SK-N-SH (cell line): ENCODE measurements at regions not wholly inside any gene's neighbourhood (a gene's known extent, or its start where the extent isn't known, plus 50 kb on each side); places are given as distances from the start of the nearest gene placed in this dataset.

Experiments used
- CTCF ChIA-PET: fragments of 300-600, 350-600 bp; formaldehyde crosslinking; extraction: SDS; loops from one replicate; lab custom pipeline; 2021; lab: Yijun Ruan, JAX
- POLR2A ChIA-PET: fragments of 350-600 bp; sonication (Branson Sonifier 250); formaldehyde crosslinking; extraction: SDS; loops from one replicate; lab custom pipeline; 2020; ENCODE audit warnings: antibody characterized with exemption, inconsistent platforms; lab: Yijun Ruan, JAX
- DNase-seq: peaks from one replicate; pipeline ENCODE4 v3.0.0; 2012
- H2AFZ ChIP-seq: fragments of 200-600 bp; sonication (generic); 2 replicates; pipeline ENCODE4 v1.8.1; 2016; ENCODE audit warnings: antibody characterized with exemption, mild to moderate bottlenecking, low read depth
- H3F3A ChIP-seq: fragments of 200-600 bp; sonication (generic); replicated peaks from 2 replicates; pipeline ENCODE3; 2016; ENCODE audit warnings: antibody characterized with exemption, mild to moderate bottlenecking; ENCODE audit not compliant: insufficient read depth
- H3K27ac ChIP-seq, 2 experiments: fragments of 200-500 bp in 1 of 2; fragments of 200-600 bp in 1 of 2; sonication (Bioruptor generic) in 1 of 2; sonication (generic), shearing (Covaris generic) in 1 of 2; 2 replicates each; pipeline versions ENCODE4 v1.5.1 to v1.6.1; 2014 to 2016; ENCODE audit warnings: low read depth in 2 of 2, inconsistent platforms in 1 of 2, low read length in 1 of 2, mild to moderate bottlenecking in 1 of 2, mixed read lengths in 1 of 2
- H3K27me3 ChIP-seq: fragments of 200-600 bp; sonication (generic), shearing (Covaris generic); 2 replicates; pipeline ENCODE4 v1.6.1; 2016; ENCODE audit warnings: mixed run types; ENCODE audit not compliant: insufficient read depth
- H3K36me3 ChIP-seq, 2 experiments: fragments of 200-500 bp in 1 of 2; fragments of 200-600 bp in 1 of 2; sonication (Bioruptor generic) in 1 of 2; sonication (generic) in 1 of 2; replicated peaks in 1 of 2; 2 replicates each; pipeline versions ENCODE3 to v1.5.1; 2014 to 2016; ENCODE audit warnings: low read length in 1 of 2, mild to moderate bottlenecking in 1 of 2; ENCODE audit not compliant: insufficient read depth in 2 of 2, control insufficient read depth in 1 of 2
- H3K4me1 ChIP-seq, 2 experiments: fragments of 200-500 bp in 1 of 2; fragments of 200-600 bp in 1 of 2; sonication (Bioruptor generic) in 1 of 2; sonication (generic), shearing (Covaris generic) in 1 of 2; 2 replicates each; pipeline versions ENCODE4 v1.5.1 to v1.6.1; 2014 to 2016; ENCODE audit warnings: low read depth in 1 of 2, low read length in 1 of 2, mixed run types in 1 of 2; ENCODE audit not compliant: insufficient read depth in 2 of 2, control insufficient read depth in 1 of 2
- H3K4me2 ChIP-seq: fragments of 200-600 bp; sonication (generic), shearing (Covaris generic); 2 replicates; pipeline ENCODE4 v1.6.1; 2017; ENCODE audit warnings: mixed run types
- H3K4me3 ChIP-seq, 2 experiments: fragments of 200-500 bp in 1 of 2; fragments of 200-600 bp in 1 of 2; sonication (Bioruptor generic) in 1 of 2; sonication (generic), shearing (Covaris generic) in 1 of 2; 2 replicates each; pipeline versions ENCODE4 v1.5.1 to v1.8.1; 2014 to 2016; ENCODE audit warnings: low read depth in 2 of 2, inconsistent platforms in 1 of 2, low read length in 1 of 2, mild to moderate bottlenecking in 1 of 2, mixed read lengths in 1 of 2, moderate library complexity in 1 of 2
- H3K79me2 ChIP-seq: fragments of 200-600 bp; sonication (generic); 2 replicates; pipeline ENCODE4 v1.8.1; 2017; ENCODE audit warnings: mild to moderate bottlenecking; ENCODE audit not compliant: insufficient read depth
- H3K9ac ChIP-seq: fragments of 200-600 bp; sonication (generic); 2 replicates; pipeline ENCODE4 v1.6.1; 2017; ENCODE audit warnings: mixed run types
- H3K9me2 ChIP-seq: fragments of 200-600 bp; sonication (generic); 2 replicates; pipeline ENCODE4 v1.6.1; 2017; ENCODE audit warnings: mixed run types
- H3K9me3 ChIP-seq: fragments of 200-600 bp; sonication (generic); 2 replicates; pipeline ENCODE4 v1.6.1; 2017; ENCODE audit warnings: mixed run types, mild to moderate bottlenecking, moderate library complexity
- H4K20me1 ChIP-seq: fragments of 200-600 bp; sonication (generic); 2 replicates; pipeline ENCODE4 v1.6.1; 2017; ENCODE audit warnings: mild to moderate bottlenecking, mixed run types; ENCODE audit not compliant: insufficient read depth
- ELF1 ChIP-seq: IDR thresholded peaks from 2 replicates; pipeline ENCODE4 v1.4.0; 2012
- FOSL2 ChIP-seq: IDR thresholded peaks from 2 replicates; pipeline ENCODE4 v1.4.0; 2012; ENCODE audit warnings: low read depth, mild to moderate bottlenecking, moderate library complexity, borderline replicate concordance
- FOXJ3 ChIP-seq: sonication (generic); formaldehyde crosslinking; IDR thresholded peaks from 2 replicates; pipeline ENCODE4 v1.5.1; 2020; ENCODE audit warnings: mild to moderate bottlenecking, missing genetic modification reagents
- GABPA ChIP-seq: IDR thresholded peaks from 2 replicates; pipeline ENCODE4 v1.4.0; 2012; ENCODE audit warnings: low read depth, mild to moderate bottlenecking
- GATA2 ChIP-seq: sonication (generic); formaldehyde crosslinking; IDR thresholded peaks from 2 replicates; pipeline ENCODE4 v1.5.0; 2020; ENCODE audit warnings: mild to moderate bottlenecking, missing genetic modification reagents
- MXI1 ChIP-seq: IDR thresholded peaks from 2 replicates; pipeline ENCODE4 v1.6.1; 2012; ENCODE audit warnings: mild to moderate bottlenecking, low read depth, low read length, improper control_type of control experiment
- RFX5 ChIP-seq: IDR thresholded peaks from 2 replicates; pipeline ENCODE4 v1.6.1; 2012; ENCODE audit warnings: mild to moderate bottlenecking, improper control_type of control experiment, low read length
- RXRA ChIP-seq: IDR thresholded peaks from 2 replicates; pipeline ENCODE4 v1.4.0; 2012; ENCODE audit warnings: low read depth, mild to moderate bottlenecking, borderline replicate concordance
- TAF1 ChIP-seq: IDR thresholded peaks from 2 replicates; pipeline ENCODE4 v1.6.1; 2012; ENCODE audit warnings: low read depth, mild to moderate bottlenecking, low read length, moderate library complexity, borderline replicate concordance
- TEAD4 ChIP-seq: IDR thresholded peaks from 2 replicates; pipeline ENCODE4 v1.4.0; 2012; ENCODE audit warnings: mild to moderate bottlenecking, borderline replicate concordance; ENCODE audit not compliant: insufficient read depth
- YY1 ChIP-seq: IDR thresholded peaks from 2 replicates; pipeline ENCODE4 v1.4.0; 2012; ENCODE audit warnings: low read depth, mild to moderate bottlenecking
- WGBS: methylation state at CpG from one replicate; pipeline ENCODE4 v1.1.6; 2017; ENCODE audit warnings: low lambda C conversion rate; 5-methylcytosine and 5-hydroxymethylcytosine counted together
- TF ChIP-seq, protein P1 (sequence below): fragments of 150-350 bp; IDR thresholded peaks from 2 replicates; pipeline ENCODE4 v1.6.1; 2017; ENCODE audit warnings: antibody characterized with exemption, low read length, low read depth, borderline replicate concordance
- TF ChIP-seq, protein P2 (sequence below): IDR thresholded peaks from 2 replicates; pipeline ENCODE4 v1.6.1; 2012; ENCODE audit warnings: mild to moderate bottlenecking, low read depth, low read length, moderate library complexity
- TF ChIP-seq, protein P3 (sequence below): IDR thresholded peaks from 2 replicates; pipeline ENCODE4 v1.4.0; 2012; ENCODE audit warnings: low read depth, borderline replicate concordance
- TF ChIP-seq, protein P4 (sequence below): IDR thresholded peaks from 2 replicates; pipeline ENCODE4 v1.4.0; 2012; ENCODE audit warnings: low read depth, borderline replicate concordance
- TF ChIP-seq, protein P5 (sequence below): fragments of 150-350 bp; IDR thresholded peaks from 2 replicates; pipeline ENCODE4 v1.6.1; 2016; ENCODE audit warnings: mild to moderate bottlenecking, low read depth, low read length

DNA sequence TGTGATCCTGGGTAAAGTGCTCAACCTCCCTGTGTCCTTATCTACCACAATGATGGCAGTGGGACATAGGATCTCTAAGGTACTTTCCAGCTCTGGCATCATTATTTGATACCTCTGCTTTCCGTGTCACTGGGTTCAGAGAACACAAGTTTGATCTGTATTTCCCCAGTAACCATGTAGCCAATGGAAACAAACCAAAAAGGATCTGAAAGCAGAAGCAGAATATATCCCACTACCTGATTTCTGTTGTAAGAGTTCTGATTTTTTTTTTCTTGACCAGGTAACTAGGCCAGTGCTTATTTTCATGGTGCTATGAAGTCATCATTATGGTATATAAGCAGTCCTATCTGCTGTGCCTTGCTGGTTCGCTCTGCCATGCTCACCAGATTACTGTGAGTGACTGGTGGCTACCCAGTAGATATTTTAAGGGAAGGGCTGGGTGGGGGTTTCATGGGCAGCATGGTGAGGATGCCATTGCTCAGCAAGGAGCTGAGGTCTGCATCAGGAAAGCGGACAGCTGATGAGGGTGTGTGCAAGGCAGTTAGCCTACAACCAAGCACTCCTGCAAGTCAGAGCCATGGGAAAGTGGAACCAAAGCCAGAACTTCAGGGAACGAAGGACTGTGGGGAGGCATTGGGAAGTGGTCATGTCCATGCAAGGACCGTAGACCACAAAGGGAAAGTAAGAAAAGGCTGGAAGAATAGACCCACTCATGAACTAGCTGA, 104.9 kb upstream of the EDEM3 start:
- H3K79me2 ChIP-seq = no peaks in the 10 kb centered on the region
- no peak overlapping the region for H2AFZ ChIP-seq
- no peak overlapping the region for H3K4me3 ChIP-seq
- 93% methylated on average over 5 of the region's 5 CpGs for WGBS
- H4K20me1 ChIP-seq = no peaks in the 10 kb centered on the region
- no peak for DNase-seq
- H3K9me3 ChIP-seq = no peaks in the 10 kb centered on the region; the same call in 1 of the 2 replicates
- no peaks in the 10 kb centered on the region for H3K27me3 ChIP-seq
- H3F3A ChIP-seq = peaks cover 9% of the 10 kb centered on the region
- no peaks in the 10 kb centered on the region for H3K36me3 ChIP-seq
- TF ChIP-seq, protein P1, sequence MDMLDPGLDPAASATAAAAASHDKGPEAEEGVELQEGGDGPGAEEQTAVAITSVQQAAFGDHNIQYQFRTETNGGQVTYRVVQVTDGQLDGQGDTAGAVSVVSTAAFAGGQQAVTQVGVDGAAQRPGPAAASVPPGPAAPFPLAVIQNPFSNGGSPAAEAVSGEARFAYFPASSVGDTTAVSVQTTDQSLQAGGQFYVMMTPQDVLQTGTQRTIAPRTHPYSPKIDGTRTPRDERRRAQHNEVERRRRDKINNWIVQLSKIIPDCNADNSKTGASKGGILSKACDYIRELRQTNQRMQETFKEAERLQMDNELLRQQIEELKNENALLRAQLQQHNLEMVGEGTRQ = no peak
- TF ChIP-seq TAF1 (no peak), FOXJ3 (CRISPR knock-in tag) (no peak), ELF1 (no peak), MXI1 (no peak), GABPA (no peak), RFX5 (no peak), RXRA (no peak), GATA2 (CRISPR knock-in tag) (no peak), FOSL2 (no peak), YY1 (no peak), TEAD4 (no peak)
- TF ChIP-seq, protein P2, sequence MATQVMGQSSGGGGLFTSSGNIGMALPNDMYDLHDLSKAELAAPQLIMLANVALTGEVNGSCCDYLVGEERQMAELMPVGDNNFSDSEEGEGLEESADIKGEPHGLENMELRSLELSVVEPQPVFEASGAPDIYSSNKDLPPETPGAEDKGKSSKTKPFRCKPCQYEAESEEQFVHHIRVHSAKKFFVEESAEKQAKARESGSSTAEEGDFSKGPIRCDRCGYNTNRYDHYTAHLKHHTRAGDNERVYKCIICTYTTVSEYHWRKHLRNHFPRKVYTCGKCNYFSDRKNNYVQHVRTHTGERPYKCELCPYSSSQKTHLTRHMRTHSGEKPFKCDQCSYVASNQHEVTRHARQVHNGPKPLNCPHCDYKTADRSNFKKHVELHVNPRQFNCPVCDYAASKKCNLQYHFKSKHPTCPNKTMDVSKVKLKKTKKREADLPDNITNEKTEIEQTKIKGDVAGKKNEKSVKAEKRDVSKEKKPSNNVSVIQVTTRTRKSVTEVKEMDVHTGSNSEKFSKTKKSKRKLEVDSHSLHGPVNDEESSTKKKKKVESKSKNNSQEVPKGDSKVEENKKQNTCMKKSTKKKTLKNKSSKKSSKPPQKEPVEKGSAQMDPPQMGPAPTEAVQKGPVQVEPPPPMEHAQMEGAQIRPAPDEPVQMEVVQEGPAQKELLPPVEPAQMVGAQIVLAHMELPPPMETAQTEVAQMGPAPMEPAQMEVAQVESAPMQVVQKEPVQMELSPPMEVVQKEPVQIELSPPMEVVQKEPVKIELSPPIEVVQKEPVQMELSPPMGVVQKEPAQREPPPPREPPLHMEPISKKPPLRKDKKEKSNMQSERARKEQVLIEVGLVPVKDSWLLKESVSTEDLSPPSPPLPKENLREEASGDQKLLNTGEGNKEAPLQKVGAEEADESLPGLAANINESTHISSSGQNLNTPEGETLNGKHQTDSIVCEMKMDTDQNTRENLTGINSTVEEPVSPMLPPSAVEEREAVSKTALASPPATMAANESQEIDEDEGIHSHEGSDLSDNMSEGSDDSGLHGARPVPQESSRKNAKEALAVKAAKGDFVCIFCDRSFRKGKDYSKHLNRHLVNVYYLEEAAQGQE = no peak
- TF ChIP-seq, protein P3, sequence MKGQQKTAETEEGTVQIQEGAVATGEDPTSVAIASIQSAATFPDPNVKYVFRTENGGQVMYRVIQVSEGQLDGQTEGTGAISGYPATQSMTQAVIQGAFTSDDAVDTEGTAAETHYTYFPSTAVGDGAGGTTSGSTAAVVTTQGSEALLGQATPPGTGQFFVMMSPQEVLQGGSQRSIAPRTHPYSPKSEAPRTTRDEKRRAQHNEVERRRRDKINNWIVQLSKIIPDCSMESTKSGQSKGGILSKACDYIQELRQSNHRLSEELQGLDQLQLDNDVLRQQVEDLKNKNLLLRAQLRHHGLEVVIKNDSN = no peak
- TF ChIP-seq, protein P4, sequence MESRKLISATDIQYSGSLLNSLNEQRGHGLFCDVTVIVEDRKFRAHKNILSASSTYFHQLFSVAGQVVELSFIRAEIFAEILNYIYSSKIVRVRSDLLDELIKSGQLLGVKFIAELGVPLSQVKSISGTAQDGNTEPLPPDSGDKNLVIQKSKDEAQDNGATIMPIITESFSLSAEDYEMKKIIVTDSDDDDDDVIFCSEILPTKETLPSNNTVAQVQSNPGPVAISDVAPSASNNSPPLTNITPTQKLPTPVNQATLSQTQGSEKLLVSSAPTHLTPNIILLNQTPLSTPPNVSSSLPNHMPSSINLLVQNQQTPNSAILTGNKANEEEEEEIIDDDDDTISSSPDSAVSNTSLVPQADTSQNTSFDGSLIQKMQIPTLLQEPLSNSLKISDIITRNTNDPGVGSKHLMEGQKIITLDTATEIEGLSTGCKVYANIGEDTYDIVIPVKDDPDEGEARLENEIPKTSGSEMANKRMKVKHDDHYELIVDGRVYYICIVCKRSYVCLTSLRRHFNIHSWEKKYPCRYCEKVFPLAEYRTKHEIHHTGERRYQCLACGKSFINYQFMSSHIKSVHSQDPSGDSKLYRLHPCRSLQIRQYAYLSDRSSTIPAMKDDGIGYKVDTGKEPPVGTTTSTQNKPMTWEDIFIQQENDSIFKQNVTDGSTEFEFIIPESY = no peak
- TF ChIP-seq, protein P5, sequence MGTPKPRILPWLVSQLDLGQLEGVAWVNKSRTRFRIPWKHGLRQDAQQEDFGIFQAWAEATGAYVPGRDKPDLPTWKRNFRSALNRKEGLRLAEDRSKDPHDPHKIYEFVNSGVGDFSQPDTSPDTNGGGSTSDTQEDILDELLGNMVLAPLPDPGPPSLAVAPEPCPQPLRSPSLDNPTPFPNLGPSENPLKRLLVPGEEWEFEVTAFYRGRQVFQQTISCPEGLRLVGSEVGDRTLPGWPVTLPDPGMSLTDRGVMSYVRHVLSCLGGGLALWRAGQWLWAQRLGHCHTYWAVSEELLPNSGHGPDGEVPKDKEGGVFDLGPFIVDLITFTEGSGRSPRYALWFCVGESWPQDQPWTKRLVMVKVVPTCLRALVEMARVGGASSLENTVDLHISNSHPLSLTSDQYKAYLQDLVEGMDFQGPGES = no peak
- POLR2A ChIA-PET = no interaction called here
- H3K4me2 ChIP-seq = no peak overlapping the region
- peaks cover 7 to 14% of the 10 kb centered on the region in 2 experiments; a peak in 2 of 4 replicates for H3K4me1 ChIP-seq
- H3K9ac ChIP-seq = no peak overlapping the region
- H3K27ac ChIP-seq = no peak overlapping the region
- CTCF ChIA-PET = no interaction called here
- no peaks in the 10 kb centered on the region for H3K9me2 ChIP-seq
